HG03521 (cell line): ENCODE measurements at regions not wholly inside any gene's neighbourhood (a gene's known extent, or its start where the extent isn't known, plus 50 kb on each side); places are given as distances from the start of the nearest gene placed in this dataset.

Source experiments
- ATAC-seq: cut with Tn5 transposase; IDR thresholded peaks from one replicate; pipeline ENCODE4 v1.9.1; 2021; ENCODE audit warnings: mild to moderate bottlenecking, moderate library complexity; ENCODE audit not compliant: unreplicated experiment

- no peak for ATAC-seq
These were observed 270.1 kb downstream of the PTTG2 start for GRCh38 chr4:38230121-38230801.

DNA sequence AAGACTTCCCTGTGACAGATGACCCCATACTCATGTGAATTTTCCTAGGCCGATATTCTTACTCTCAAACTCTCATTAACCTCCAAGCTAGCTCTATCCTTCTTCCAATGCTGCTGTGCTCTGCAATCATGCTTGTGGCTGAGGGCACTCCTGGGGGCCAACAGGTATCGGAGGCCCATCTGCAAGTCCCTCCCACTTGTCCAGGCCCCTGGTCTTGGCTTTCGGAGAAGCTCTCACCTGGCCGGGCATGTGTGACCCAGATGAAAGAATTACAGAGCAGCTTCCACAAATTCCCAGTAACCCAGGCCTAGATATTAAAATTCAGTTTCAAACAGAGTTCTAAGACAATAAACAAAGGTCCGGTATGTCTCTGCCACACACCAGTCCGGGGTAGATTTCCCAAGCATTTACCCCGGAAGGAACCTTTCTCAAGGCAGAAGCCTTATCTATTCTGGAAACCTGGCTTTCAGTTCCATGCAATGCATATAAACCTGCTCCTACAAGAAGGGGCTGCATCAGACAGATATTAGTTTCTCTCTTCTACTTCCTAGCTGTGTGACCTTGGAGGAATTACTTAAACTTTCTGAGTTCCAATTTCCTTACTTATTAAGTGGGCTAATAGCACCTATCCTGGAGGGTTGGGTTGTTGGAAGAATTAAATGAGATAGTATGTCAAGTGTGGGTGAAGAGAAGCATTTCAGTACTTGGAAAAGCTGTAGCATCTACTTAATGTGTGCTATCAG, 270.8 kb downstream of the PTTG2 start:
- ATAC-seq = no peak

DNA sequence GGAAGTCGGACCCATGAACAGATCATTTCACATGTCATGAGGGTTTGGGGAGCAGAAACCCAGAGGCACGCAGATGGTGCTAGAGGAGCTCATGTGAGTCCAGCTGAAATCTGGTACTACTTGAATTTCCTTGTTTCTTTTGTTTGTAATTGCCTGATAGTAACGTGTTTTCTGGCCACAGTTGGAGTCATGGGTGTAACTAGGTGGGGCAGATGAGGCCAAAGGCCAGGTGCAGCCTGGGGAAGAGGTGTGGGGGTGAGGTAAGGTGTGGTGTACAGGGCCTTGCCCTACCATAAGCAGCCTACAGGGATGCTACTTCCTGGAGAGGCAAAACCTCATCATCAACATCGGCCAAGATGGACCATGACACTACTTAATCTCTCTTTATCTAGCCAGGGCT, 271.4 kb downstream of the PTTG2 start:
- ATAC-seq = no peak

DNA sequence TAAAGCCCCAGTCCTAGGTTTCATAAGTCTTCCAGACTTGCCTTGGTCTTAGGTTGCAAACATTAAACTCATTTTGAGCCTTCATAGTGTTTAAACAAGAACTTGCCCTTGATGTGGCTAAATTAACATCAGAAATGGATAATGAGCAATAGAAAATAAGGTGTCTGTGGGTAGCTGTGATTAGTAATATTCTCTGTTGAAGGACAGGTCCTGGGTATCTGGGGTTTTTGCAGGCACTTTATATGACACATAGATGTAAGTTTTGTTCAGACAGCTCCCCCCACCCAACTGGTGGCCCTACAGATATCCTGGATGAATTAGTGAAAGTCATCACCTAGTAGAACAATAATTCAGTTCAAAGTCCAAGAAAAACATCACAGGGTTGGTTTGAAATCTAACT, 272.5 kb downstream of the PTTG2 start:
- ATAC-seq = no peak

DNA sequence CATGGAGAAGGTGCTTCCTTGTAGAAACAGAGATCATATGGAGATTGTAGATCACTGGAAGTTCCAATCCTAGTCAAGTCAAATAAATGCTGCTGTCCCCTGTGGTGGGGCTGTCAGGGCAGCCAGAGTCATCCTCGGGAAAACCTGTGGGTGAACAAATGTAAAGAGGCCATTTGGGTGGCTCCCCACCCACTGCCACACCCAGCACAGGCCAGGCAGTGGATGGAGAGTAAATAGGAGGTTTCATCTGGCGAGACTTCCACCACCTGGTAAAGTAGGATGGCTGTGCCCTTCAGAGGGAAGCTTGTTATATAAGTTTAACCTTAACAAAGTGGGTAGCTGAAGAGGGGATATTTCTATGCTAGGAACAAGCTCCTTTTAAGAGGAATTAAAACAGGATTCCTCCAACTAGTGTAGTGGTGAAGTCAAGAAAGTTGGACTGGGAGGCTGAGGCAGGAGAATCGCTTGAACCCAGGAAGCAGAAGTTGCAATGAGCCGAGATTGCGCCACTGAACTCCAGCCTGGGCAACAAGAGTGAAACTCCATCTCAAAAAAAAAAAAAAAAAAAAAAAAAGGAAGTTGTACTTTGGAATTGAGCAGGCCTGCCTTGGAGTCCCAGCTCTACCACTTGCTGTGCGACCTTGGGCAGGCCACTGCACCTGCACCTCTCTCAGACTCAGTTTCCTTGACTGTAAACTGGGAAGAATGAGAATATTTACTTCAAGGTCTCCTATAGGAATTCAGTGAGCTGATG, 273.7 kb downstream of the PTTG2 start:
- ATAC-seq = no peak

DNA sequence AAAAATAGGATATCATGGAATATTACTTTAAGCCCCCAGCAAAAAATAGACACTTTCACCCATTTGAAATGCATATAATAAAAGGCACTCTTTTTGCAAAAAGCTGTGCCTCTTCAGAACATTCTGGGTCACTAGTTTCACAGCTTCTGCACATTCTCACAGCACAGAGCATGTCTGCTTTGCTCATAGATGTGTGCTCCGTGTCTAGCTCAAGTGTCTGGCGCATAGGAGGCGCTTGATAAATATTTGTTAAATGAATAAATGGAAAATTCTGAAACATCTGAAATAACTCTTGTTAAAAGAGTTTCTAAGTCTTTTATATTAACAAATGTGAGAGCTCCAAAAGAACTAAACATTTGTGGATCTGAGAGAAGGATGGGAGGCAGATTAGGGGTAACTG, 275.2 kb downstream of the PTTG2 start:
- no peak for ATAC-seq

- no peak for ATAC-seq
These were observed 275.8 kb downstream of the PTTG2 start for GRCh38 chr4:38236003-38236402.

DNA sequence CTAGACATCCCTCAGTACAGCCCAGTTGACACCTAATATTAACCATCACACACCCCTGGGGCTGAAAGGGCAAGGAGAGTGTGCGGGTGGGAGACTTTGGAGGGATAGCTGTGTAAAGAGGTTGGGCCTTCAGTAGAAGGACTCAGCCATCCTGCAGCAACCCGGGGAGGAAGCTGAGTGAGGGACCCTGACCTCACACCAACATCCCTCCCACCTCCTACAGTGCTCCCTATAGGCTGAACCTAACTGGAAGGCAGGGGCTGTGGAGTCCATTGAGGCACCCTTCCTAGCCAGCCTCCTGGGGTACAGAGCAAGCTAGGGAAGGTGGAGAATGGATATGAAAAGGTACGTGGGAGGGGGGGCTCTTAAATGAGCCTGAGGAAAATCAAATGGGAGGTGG, 276.3 kb downstream of the PTTG2 start:
- no peak for ATAC-seq

- no peak for ATAC-seq
These were observed 276.9 kb downstream of the PTTG2 start for GRCh38 chr4:38237139-38237538.

DNA sequence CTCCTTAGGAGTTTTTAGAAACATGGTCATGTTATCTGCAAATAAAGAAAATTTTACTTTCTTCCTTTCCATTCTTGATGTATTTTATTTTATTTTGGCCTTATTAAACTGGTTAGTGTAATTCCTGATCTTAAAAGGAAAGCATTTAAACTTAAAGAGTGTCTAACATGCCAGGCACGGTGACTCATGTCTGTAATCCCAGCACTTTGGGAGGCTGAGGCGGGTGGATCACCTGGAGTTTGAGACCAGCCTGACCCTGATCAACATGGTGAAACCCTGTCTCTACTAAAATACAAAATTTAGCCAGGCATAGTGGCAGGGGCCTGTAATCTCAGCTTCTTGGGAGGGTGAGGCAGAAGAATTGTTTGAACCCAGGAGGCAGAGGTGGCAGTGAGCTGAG, 281.3 kb downstream of the PTTG2 start:
- ATAC-seq = no peak

DNA sequence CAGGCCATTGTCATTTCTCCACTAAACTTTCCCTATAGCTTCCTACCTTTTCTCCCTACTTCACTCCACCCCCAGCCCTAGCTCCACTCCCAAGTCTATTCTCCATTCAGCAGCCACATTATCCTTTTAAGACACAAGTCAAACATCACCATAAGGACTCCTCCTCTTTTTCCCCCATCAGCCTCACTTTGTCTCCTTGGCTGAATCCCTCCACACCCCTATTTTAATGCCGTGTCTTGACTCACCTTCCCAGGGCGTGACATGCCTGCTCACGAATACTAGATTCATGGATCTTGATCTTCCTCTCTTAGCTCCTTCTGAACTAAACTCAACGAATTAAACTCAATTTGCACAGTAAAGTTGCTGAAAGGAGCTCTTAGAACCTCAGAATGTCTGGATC, 281.9 kb downstream of the PTTG2 start:
- ATAC-seq = no peak

DNA sequence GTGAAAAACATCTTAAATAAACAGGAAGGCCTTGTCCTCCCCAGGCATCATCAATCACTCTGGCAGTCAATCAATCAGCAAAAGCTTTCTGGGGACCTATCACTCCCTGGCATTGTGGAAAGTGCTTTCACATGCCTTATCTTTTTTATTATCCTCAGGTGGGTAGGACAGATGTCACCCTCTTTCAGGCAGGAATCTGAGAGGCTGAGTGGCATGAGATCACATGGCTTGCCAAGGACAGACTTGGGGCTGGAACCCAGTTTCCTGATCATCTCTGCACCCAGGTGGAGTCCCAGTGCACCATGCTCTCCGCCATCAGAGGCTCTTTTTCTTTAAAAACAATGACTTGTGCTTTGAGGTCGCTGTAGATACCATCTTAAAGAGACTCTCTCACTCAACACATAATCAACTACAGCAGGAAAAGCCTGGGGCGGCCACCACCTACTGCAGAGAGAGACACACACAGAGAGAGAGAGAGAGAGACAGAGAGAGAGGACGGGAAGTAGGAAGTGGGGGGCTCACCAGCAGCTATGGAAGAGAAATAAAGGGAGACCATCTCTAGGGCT, 282.7 kb downstream of the PTTG2 start:
- ATAC-seq = no peak

GRCh38 chr4:38243388-38244053, 283.3 kb downstream of the PTTG2 start:
- no peak for ATAC-seq

- no peak for ATAC-seq
These were observed 294.6 kb downstream of the PTTG2 start for GRCh38 chr4:38254825-38255224.

DNA sequence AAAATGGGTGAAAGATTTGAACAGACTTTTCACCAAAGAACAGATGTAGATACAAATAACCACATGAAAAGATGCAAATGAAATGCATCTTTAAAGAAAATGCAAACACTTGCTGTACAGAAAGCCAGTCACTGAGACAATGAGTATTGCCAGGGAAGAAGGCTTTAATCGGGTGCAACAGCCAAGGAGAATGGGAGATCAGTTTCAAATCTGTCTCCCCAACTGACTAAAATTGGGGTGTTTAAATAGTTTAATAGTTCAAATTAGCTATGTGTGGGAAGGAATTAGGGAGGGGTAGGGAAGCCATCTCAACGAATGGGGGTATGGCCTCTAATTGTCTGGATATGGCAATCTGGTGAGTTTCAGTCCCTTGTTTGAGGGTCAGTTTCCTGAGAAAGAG, 295.4 kb downstream of the PTTG2 start:
- no peak for ATAC-seq

DNA sequence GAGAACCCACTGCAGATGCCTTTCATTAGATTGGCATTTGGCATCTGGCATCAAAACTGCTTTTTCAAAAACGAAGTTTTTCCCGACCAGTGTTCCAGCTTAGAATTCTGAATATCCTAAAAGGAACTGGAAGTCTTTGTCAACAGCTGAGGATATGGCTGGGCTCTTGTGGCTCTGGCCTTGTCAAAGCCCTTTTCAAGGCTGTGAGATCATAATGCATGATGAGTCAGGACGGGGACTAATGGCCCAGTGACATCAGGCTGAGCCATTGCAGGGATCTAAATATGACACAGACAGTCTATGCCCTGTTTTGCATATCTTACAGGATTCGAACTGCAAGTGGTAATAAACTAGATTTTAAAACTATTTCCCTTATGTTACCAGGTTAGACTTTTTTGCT, 306.4 kb downstream of the PTTG2 start:
- ATAC-seq = no peak

GRCh38 chr4:38268108-38268820, 308.1 kb downstream of the PTTG2 start:
- ATAC-seq = no peak

DNA sequence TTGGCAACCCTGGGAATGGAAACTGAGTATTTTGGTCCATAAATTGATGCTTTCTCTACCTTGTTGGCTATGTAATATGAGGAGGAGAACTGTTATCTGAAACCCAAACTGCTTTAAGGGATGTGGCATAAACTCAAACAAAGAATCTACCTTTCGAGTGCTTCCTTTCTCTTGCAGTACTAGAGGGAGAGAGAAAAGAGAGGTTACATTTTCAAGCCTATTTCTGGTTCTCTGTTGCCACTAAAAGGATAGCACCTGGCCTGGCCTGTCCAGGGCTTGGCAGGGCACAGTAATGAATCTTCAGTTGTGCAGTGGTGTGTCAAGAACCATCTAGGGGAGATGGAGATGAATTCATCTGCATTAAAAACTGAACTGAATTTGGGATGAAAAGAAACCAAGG, 308.6 kb downstream of the PTTG2 start:
- no peak for ATAC-seq

DNA sequence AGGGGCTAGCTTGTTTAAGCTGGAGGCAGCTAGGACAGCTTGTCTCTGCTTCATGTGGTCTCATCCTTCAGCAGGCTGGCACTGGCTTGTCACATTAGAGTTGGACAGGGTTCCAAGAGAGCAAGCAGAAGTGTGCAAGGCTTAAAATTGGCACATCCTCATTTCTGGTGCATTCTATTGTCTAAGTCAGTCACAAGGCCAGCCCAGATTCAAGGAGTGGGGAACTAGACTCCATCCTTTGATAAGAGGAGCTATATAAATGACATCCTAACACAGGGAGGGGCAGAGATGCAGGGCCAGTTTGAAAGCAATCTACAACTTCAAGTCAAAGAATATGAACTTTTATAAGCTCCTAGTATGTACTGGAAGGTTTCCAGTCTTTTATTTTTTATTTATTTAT, 313.2 kb downstream of the PTTG2 start:
- no peak for ATAC-seq

GRCh38 chr4:38275331-38276100, 315.3 kb downstream of the PTTG2 start:
- no peak for ATAC-seq
